ENCODE measurements at regions not wholly inside any gene's neighbourhood (a gene's known extent, or its start where the extent isn't known, plus 50 kb on each side); places are given as distances from the start of the nearest gene placed in this dataset.

GRCh38 chr4:19095491-19096046 lies 1074.0 kb upstream of the LCORL start:
- no peak for TF ChIP-seq EZH2 (IDR thresholded peaks at IDR 0.05; ENCODE audit: borderline replicate concordance, low read depth, low read length, poor library complexity, severe bottlenecking)
- TF ChIP-seq, protein P1, sequence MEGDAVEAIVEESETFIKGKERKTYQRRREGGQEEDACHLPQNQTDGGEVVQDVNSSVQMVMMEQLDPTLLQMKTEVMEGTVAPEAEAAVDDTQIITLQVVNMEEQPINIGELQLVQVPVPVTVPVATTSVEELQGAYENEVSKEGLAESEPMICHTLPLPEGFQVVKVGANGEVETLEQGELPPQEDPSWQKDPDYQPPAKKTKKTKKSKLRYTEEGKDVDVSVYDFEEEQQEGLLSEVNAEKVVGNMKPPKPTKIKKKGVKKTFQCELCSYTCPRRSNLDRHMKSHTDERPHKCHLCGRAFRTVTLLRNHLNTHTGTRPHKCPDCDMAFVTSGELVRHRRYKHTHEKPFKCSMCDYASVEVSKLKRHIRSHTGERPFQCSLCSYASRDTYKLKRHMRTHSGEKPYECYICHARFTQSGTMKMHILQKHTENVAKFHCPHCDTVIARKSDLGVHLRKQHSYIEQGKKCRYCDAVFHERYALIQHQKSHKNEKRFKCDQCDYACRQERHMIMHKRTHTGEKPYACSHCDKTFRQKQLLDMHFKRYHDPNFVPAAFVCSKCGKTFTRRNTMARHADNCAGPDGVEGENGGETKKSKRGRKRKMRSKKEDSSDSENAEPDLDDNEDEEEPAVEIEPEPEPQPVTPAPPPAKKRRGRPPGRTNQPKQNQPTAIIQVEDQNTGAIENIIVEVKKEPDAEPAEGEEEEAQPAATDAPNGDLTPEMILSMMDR (conservative IDR thresholded peaks at IDR 0.05; ENCODE audit: low read depth, low read length) = no peak
- ChIA-PET POLR2A (ENCODE audit: low non-redundant PET) (no interaction called here), CTCF (no interaction called here)
- Histone ChIP-seq H3K4me3 (ENCODE audit: low read depth, low read length, poor library complexity, severe bottlenecking) (no peak overlapping the region), H3K27ac (ENCODE audit: low read depth, low read length, poor library complexity, severe bottlenecking) (no peak overlapping the region), H3K4me1 (ENCODE audit: insufficient read depth, low read length, poor library complexity, severe bottlenecking) (no peaks in the 10 kb centered on the region), H3K27me3 (replicated peaks; ENCODE audit: insufficient read depth, low read depth, low read length, poor library complexity) (peaks cover 4% of the 10 kb centered on the region), H3K36me3 (ENCODE audit: insufficient read depth, low read length, poor library complexity, severe bottlenecking) (no peaks in the 10 kb centered on the region), H3K9me3 (ENCODE audit: low read depth, low read length, poor library complexity, severe bottlenecking) (no peaks in the 10 kb centered on the region)
- no peak for DNase-seq (ENCODE audit: low spot score)
- no TSS peak for BruUV-seq (replicated peaks)
- intact Hi-C loops (cut with micrococcal nuclease; ENCODE audit: unreplicated experiment) = no loop called here

- POLR2A ChIA-PET (ENCODE audit: low non-redundant PET) = no interaction called here
These were observed 1072.4 kb upstream of the LCORL start for GRCh38 chr4:19093951-19094350.

DNA sequence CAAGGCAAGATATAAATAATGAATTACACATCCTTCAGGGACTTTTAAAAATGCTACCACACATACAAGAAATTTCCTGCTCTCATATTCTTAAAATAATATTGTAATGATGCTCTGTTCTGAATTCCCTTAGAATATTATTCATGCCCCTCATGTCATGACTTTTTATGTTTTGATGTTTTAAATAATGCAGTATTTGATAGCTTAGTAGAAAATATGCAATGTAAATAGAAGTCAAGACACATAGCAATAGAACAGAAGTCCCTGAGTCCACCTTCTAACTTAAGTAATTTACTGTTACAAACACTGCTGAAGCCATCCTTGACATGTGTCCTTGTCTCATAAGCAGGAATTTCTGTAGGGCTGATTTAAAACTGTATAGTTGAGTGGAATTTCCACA lies 1071.2 kb upstream of the LCORL start:
- no TSS peak for BruUV-seq (replicated peaks)
- no peaks in the 10 kb centered on the region for H3K4me1 ChIP-seq (ENCODE audit: insufficient read depth, low read length, poor library complexity, severe bottlenecking)
- intact Hi-C loops (cut with micrococcal nuclease; ENCODE audit: unreplicated experiment) = no loop called here
- no peak for DNase-seq (ENCODE audit: low spot score)
- ChIA-PET CTCF (no interaction called here), POLR2A (ENCODE audit: low non-redundant PET) (no interaction called here)
- TF ChIP-seq, protein P1 (conservative IDR thresholded peaks at IDR 0.05; ENCODE audit: low read depth, low read length) = no peak
- TF ChIP-seq EZH2 (IDR thresholded peaks at IDR 0.05; ENCODE audit: borderline replicate concordance, low read depth, low read length, poor library complexity, severe bottlenecking) = no peak
- no peaks in the 10 kb centered on the region for H3K27me3 ChIP-seq (replicated peaks; ENCODE audit: insufficient read depth, low read depth, low read length, poor library complexity)
- H3K36me3 ChIP-seq (ENCODE audit: insufficient read depth, low read length, poor library complexity, severe bottlenecking) = no peaks in the 10 kb centered on the region
- no peak overlapping the region for H3K27ac ChIP-seq (ENCODE audit: low read depth, low read length, poor library complexity, severe bottlenecking)
- no peaks in the 10 kb centered on the region for H3K9me3 ChIP-seq (ENCODE audit: low read depth, low read length, poor library complexity, severe bottlenecking)
- H3K4me3 ChIP-seq (ENCODE audit: low read depth, low read length, poor library complexity, severe bottlenecking) = no peak overlapping the region

More at GRCh38 chr4:19093951-19094350, 1072.4 kb upstream of the LCORL start:
- H3K9me3 ChIP-seq (ENCODE audit: low read depth, low read length, poor library complexity, severe bottlenecking) = no peaks in the 10 kb centered on the region
- peaks cover under 1% of the 10 kb centered on the region for H3K27me3 ChIP-seq (replicated peaks; ENCODE audit: insufficient read depth, low read depth, low read length, poor library complexity)
- TF ChIP-seq, protein P1 (conservative IDR thresholded peaks at IDR 0.05; ENCODE audit: low read depth, low read length) = no peak
- no peak for TF ChIP-seq EZH2 (IDR thresholded peaks at IDR 0.05; ENCODE audit: borderline replicate concordance, low read depth, low read length, poor library complexity, severe bottlenecking)
- H3K4me3 ChIP-seq (ENCODE audit: low read depth, low read length, poor library complexity, severe bottlenecking) = no peak overlapping the region
- intact Hi-C loops (cut with micrococcal nuclease; ENCODE audit: unreplicated experiment) = no loop called here
- CTCF ChIA-PET = no interaction called here
- DNase-seq (ENCODE audit: low spot score) = no peak
- H3K27ac ChIP-seq (ENCODE audit: low read depth, low read length, poor library complexity, severe bottlenecking) = no peak overlapping the region
- no TSS peak for BruUV-seq (replicated peaks)
- no peaks in the 10 kb centered on the region for H3K36me3 ChIP-seq (ENCODE audit: insufficient read depth, low read length, poor library complexity, severe bottlenecking)
- no peaks in the 10 kb centered on the region for H3K4me1 ChIP-seq (ENCODE audit: insufficient read depth, low read length, poor library complexity, severe bottlenecking)
